ENCODE measurements at regions not wholly inside any gene's neighbourhood (a gene's known extent, or its start where the extent isn't known, plus 50 kb on each side); places are given as distances from the start of the nearest gene placed in this dataset.

GRCh38 chr5:116938488-116938887 is 363.9 kb upstream of the SEMA6A start:
- TF ChIP-seq, protein P1, sequence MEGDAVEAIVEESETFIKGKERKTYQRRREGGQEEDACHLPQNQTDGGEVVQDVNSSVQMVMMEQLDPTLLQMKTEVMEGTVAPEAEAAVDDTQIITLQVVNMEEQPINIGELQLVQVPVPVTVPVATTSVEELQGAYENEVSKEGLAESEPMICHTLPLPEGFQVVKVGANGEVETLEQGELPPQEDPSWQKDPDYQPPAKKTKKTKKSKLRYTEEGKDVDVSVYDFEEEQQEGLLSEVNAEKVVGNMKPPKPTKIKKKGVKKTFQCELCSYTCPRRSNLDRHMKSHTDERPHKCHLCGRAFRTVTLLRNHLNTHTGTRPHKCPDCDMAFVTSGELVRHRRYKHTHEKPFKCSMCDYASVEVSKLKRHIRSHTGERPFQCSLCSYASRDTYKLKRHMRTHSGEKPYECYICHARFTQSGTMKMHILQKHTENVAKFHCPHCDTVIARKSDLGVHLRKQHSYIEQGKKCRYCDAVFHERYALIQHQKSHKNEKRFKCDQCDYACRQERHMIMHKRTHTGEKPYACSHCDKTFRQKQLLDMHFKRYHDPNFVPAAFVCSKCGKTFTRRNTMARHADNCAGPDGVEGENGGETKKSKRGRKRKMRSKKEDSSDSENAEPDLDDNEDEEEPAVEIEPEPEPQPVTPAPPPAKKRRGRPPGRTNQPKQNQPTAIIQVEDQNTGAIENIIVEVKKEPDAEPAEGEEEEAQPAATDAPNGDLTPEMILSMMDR (conservative IDR thresholded peaks at IDR 0.05; ENCODE audit: low read depth in 2 of 2), result no peak
- no peak; the same call in 1 of the 2 replicates for TF ChIP-seq CREB1 (CRISPR knock-in tag; IDR thresholded peaks at IDR 0.05; ENCODE audit: low read depth)
- no peak for TF ChIP-seq ETS1 (IDR thresholded peaks at IDR 0.05)
- TF ChIP-seq EZH2 (IDR thresholded peaks at IDR 0.05; ENCODE audit: low read depth, unreplicated experiment), result no peak
- TF ChIP-seq POLR2AphosphoS5 (IDR thresholded peaks at IDR 0.05; ENCODE audit: low read depth), result no peak
- no peak for TF ChIP-seq ZNF114 (CRISPR knock-in tag; IDR thresholded peaks at IDR 0.05)
- TF ChIP-seq EZH2phosphoT487 (IDR thresholded peaks at IDR 0.05; ENCODE audit: unreplicated experiment), result no peak
- TF ChIP-seq, protein P2, sequence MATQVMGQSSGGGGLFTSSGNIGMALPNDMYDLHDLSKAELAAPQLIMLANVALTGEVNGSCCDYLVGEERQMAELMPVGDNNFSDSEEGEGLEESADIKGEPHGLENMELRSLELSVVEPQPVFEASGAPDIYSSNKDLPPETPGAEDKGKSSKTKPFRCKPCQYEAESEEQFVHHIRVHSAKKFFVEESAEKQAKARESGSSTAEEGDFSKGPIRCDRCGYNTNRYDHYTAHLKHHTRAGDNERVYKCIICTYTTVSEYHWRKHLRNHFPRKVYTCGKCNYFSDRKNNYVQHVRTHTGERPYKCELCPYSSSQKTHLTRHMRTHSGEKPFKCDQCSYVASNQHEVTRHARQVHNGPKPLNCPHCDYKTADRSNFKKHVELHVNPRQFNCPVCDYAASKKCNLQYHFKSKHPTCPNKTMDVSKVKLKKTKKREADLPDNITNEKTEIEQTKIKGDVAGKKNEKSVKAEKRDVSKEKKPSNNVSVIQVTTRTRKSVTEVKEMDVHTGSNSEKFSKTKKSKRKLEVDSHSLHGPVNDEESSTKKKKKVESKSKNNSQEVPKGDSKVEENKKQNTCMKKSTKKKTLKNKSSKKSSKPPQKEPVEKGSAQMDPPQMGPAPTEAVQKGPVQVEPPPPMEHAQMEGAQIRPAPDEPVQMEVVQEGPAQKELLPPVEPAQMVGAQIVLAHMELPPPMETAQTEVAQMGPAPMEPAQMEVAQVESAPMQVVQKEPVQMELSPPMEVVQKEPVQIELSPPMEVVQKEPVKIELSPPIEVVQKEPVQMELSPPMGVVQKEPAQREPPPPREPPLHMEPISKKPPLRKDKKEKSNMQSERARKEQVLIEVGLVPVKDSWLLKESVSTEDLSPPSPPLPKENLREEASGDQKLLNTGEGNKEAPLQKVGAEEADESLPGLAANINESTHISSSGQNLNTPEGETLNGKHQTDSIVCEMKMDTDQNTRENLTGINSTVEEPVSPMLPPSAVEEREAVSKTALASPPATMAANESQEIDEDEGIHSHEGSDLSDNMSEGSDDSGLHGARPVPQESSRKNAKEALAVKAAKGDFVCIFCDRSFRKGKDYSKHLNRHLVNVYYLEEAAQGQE (IDR thresholded peaks at IDR 0.05; ENCODE audit: unreplicated experiment), result no peak
- no peak for TF ChIP-seq JUNB (IDR thresholded peaks at IDR 0.05; ENCODE audit: unreplicated experiment)
- TF ChIP-seq NANOG (IDR thresholded peaks at IDR 0.05; ENCODE audit: borderline replicate concordance), result peak; percentile 75; the same call in 1 of the 2 replicates
- TF ChIP-seq ZNF331 (CRISPR knock-in tag; IDR thresholded peaks at IDR 0.05; ENCODE audit: low read depth), result no peak

Data from GM23338 (cell line).